ENCODE measurements at regions not wholly inside any gene's neighbourhood (a gene's known extent, or its start where the extent isn't known, plus 50 kb on each side); places are given as distances from the start of the nearest gene placed in this dataset.

GRCh38 chr15:100718075-100718980 is 115.9 kb downstream of the ASB7 start:
- Histone ChIP-seq H3K4me2 (no peak overlapping the region), H4K20me1 (replicated peaks; ENCODE audit: insufficient read depth) (no peaks in the 10 kb centered on the region), H3K27ac (ENCODE audit: low read depth) (no peak overlapping the region), H3K79me2 (replicated peaks; ENCODE audit: insufficient read depth) (no peaks in the 10 kb centered on the region), H3K9me2 (ENCODE audit: insufficient read depth) (0 out of 2 replicates have a peak, but pooled peaks cover 5% of the 10 kb centered on the region), H2AFZ (no peak overlapping the region), H3F3A (replicated peaks; ENCODE audit: low read depth) (no peaks in the 10 kb centered on the region), H3K36me3 (ENCODE audit: insufficient read depth) (no peaks in the 10 kb centered on the region), H3K4me3 (no peak overlapping the region), H3K4me1 (ENCODE audit: insufficient read depth) (no peaks in the 10 kb centered on the region), H3K27me3 (ENCODE audit: insufficient read depth) (no peaks in the 10 kb centered on the region)
- no peak overlapping the region for H3K27ac Mint-ChIP-seq
- H3K4me1 Mint-ChIP-seq: no peaks in the 10 kb centered on the region; the same call in 2 of the 3 replicates
- H3K4me3 Mint-ChIP-seq: no peak overlapping the region
- DNase-seq (ENCODE audit: low spot score) (no peak), ATAC-seq (no peak)
- H3K27me3 Mint-ChIP-seq (ENCODE audit: insufficient read depth, low read depth, poor library complexity): peaks cover 7% of the 10 kb centered on the region
- H3K9me3 Mint-ChIP-seq: no peaks in the 10 kb centered on the region; the same call in 1 of the 3 replicates
- TF ChIP-seq EZH2phosphoT487 (IDR thresholded peaks at IDR 0.05; ENCODE audit: unreplicated experiment) (no peak), ZNF462 (CRISPR knock-in tag; IDR thresholded peaks at IDR 0.05) (no peak), POLR2AphosphoS5 (IDR thresholded peaks at IDR 0.05; ENCODE audit: low read depth) (no peak), CREB1 (CRISPR knock-in tag; IDR thresholded peaks at IDR 0.05; ENCODE audit: low read depth) (no peak), REST (IDR thresholded peaks at IDR 0.05; ENCODE audit: unreplicated experiment) (no peak), EZH2 (IDR thresholded peaks at IDR 0.05; ENCODE audit: low read depth, unreplicated experiment) (no peak), ZNF331 (CRISPR knock-in tag; IDR thresholded peaks at IDR 0.05; ENCODE audit: low read depth) (no peak), STAT1 (IDR thresholded peaks at IDR 0.05; ENCODE audit: unreplicated experiment) (no peak), NANOG (IDR thresholded peaks at IDR 0.05; ENCODE audit: borderline replicate concordance) (no peak), ZNF114 (CRISPR knock-in tag; IDR thresholded peaks at IDR 0.05) (no peak), JUNB (IDR thresholded peaks at IDR 0.05; ENCODE audit: unreplicated experiment) (no peak)
- TF ChIP-seq, protein P1, sequence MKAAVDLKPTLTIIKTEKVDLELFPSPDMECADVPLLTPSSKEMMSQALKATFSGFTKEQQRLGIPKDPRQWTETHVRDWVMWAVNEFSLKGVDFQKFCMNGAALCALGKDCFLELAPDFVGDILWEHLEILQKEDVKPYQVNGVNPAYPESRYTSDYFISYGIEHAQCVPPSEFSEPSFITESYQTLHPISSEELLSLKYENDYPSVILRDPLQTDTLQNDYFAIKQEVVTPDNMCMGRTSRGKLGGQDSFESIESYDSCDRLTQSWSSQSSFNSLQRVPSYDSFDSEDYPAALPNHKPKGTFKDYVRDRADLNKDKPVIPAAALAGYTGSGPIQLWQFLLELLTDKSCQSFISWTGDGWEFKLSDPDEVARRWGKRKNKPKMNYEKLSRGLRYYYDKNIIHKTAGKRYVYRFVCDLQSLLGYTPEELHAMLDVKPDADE (IDR thresholded peaks at IDR 0.05): no peak
- TF ChIP-seq, protein P2, sequence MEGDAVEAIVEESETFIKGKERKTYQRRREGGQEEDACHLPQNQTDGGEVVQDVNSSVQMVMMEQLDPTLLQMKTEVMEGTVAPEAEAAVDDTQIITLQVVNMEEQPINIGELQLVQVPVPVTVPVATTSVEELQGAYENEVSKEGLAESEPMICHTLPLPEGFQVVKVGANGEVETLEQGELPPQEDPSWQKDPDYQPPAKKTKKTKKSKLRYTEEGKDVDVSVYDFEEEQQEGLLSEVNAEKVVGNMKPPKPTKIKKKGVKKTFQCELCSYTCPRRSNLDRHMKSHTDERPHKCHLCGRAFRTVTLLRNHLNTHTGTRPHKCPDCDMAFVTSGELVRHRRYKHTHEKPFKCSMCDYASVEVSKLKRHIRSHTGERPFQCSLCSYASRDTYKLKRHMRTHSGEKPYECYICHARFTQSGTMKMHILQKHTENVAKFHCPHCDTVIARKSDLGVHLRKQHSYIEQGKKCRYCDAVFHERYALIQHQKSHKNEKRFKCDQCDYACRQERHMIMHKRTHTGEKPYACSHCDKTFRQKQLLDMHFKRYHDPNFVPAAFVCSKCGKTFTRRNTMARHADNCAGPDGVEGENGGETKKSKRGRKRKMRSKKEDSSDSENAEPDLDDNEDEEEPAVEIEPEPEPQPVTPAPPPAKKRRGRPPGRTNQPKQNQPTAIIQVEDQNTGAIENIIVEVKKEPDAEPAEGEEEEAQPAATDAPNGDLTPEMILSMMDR (conservative IDR thresholded peaks at IDR 0.05; ENCODE audit: low read depth in 2 of 2): no peak
- no peaks in the 10 kb centered on the region for H3K36me3 Mint-ChIP-seq (ENCODE audit: low read depth)

Data from GM23338 (cell line).